AG04450 (cell line): ENCODE measurements at regions not wholly inside any gene's neighbourhood (a gene's known extent, or its start where the extent isn't known, plus 50 kb on each side); places are given as distances from the start of the nearest gene placed in this dataset.

Source experiments
- CTCF ChIA-PET: fragments of 300-600, 350-600 bp; formaldehyde crosslinking; extraction: SDS; loops from one replicate; lab custom pipeline; 2022; ENCODE audit warnings: antibody characterized with exemption, inconsistent platforms; lab: Charles Lee
- POLR2A ChIA-PET: fragments of 350-600 bp; formaldehyde crosslinking; extraction: SDS; loops from one replicate; lab custom pipeline; 2021; ENCODE audit warnings: antibody characterized with exemption, inconsistent platforms; lab: Yijun Ruan, JAX
- DNase-seq: peaks from one replicate; pipeline ENCODE4 v3.0.0-alpha.2; 2011; ENCODE audit warnings: low read depth, low spot score
- H3K27ac ChIP-seq: one replicate; pipeline ENCODE4 v1.5.1; 2012; ENCODE audit warnings: low read depth, low read length, control low read depth
- H3K27me3 ChIP-seq: one replicate; pipeline ENCODE4 v1.6.0; 2012; ENCODE audit warnings: low read length; ENCODE audit not compliant: control insufficient read depth, insufficient read depth
- H3K4me3 ChIP-seq: 2 replicates; pipeline ENCODE4 v1.5.1; 2011; ENCODE audit warnings: mild to moderate bottlenecking, low read depth, low read length, control low read depth
- H3K9me3 ChIP-seq: 2 replicates; pipeline ENCODE4 v1.5.1; 2012; ENCODE audit warnings: low read length; ENCODE audit not compliant: control insufficient read depth, insufficient read depth
- CTCF ChIP-seq: IDR thresholded peaks from 2 replicates; pipeline ENCODE4 v1.5.1; 2011; ENCODE audit warnings: low read depth, low read length, control low read depth, inconsistent platforms

DNA sequence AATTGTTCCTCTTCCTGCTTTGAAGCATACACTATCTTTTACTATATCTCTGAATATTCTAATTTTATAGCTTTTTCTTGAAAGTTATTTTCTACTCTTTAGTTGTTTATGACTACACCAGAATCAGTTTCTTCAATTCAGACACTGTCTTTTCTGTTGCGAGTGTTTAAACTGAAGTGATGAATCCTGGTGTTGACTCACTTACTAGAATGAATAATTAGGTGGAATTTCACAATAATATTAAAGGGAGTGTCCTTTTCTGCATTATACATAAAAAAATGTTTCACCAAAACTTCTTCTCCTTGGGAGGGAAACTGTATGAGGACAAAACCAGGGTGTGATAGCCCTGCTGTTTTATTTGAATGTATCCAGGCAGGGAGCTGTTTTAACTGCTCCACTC, 1383.1 kb downstream of the C4orf33 start:
- CTCF ChIA-PET, result no interaction called here
- H3K9me3 ChIP-seq, result no peaks in the 10 kb centered on the region
- TF ChIP-seq CTCF, result no peak
- H3K27me3 ChIP-seq, result no peaks in the 10 kb centered on the region
- no peak overlapping the region for H3K27ac ChIP-seq
- DNase-seq, result no peak
- no peak overlapping the region for H3K4me3 ChIP-seq
- POLR2A ChIA-PET, result no interaction called here

- Histone ChIP-seq H3K27me3 (no peaks in the 10 kb centered on the region), H3K4me3 (no peak overlapping the region), H3K9me3 (no peaks in the 10 kb centered on the region), H3K27ac (no peak overlapping the region)
- TF ChIP-seq CTCF, result no peak
- CTCF ChIA-PET, result no interaction called here
- no peak for DNase-seq
- POLR2A ChIA-PET, result no interaction called here
Observed at GRCh38 chr4:130479674-130480073, 1383.7 kb downstream of the C4orf33 start.

GRCh38 chr4:130484826-130485225, 1388.9 kb downstream of the C4orf33 start:
- Histone ChIP-seq H3K27ac (no peak overlapping the region), H3K4me3 (no peak overlapping the region), H3K27me3 (no peaks in the 10 kb centered on the region), H3K9me3 (no peaks in the 10 kb centered on the region)
- ChIA-PET CTCF (no interaction called here), POLR2A (no interaction called here)
- TF ChIP-seq CTCF, result no peak
- DNase-seq, result no peak

DNA sequence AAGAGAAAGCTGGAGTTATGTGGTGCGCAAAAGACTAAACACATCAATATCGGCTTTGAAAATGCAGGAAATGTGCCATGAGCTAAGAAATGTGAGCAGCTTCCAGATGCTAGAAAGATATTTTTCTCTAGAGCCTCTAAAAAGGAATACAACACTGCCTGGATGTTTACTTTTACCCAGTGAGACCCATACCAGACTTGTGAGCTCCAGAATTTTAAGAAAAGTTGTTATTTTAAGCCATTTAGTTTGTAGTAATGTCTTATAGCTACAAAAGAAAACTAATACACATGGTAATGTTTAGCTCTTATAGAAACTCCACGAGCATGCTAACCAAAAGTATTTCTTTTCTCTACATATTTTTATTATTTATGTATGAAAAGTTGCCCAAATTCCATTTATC, 1389.4 kb downstream of the C4orf33 start:
- CTCF ChIA-PET, result no interaction called here

DNA sequence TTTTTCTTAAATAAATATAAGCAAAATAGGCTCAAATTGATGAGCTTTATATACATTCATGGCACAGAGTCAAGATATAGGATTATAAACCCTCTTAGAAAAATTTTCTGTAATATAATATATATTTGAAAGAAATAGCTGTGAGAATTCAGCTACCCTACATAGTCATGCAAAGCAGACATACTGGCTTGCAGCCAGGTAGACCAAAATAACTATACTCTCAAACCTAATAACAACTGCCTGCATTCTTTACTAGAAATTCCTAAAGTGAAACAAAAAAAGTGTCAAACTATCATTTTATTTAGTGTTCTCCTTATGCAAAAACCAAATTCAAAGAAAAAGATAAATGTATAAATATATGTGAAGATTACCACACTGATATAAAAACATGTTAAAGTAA, 1390.2 kb downstream of the C4orf33 start:
- DNase-seq, result no peak
- no peak for TF ChIP-seq CTCF
- no peak overlapping the region for H3K27ac ChIP-seq
- no peaks in the 10 kb centered on the region for H3K9me3 ChIP-seq
- ChIA-PET POLR2A (no interaction called here), CTCF (no interaction called here)
- no peak overlapping the region for H3K4me3 ChIP-seq
- H3K27me3 ChIP-seq, result no peaks in the 10 kb centered on the region

More for the DNA sequence above, 1389.4 kb downstream of the C4orf33 start:
- H3K27ac ChIP-seq, result no peak overlapping the region
- no peak overlapping the region for H3K4me3 ChIP-seq
- POLR2A ChIA-PET, result no interaction called here
- H3K27me3 ChIP-seq, result no peaks in the 10 kb centered on the region
- H3K9me3 ChIP-seq, result no peaks in the 10 kb centered on the region
- TF ChIP-seq CTCF, result no peak
- DNase-seq, result no peak
